Caco-2 (cell line): ENCODE measurements at regions not wholly inside any gene's neighbourhood (a gene's known extent, or its start where the extent isn't known, plus 50 kb on each side); places are given as distances from the start of the nearest gene placed in this dataset.
"Not testable (repeated sequence)": the region's sequence is repeated elsewhere in the genome, so short reads cannot be mapped to it uniquely, and the experiment has no call there.

Experiments
- BruUV-seq: library from RNA; stranded (reverse); fragments of 400-500 nt; replicated peaks from 2 replicates; lab custom pipeline; 2021; lab: Mats Ljungman, UMichigan
- CTCF ChIA-PET: fragments of 300-600 bp; sonication (Branson Sonifier 250); formaldehyde crosslinking; loops from one replicate; lab custom pipeline; 2022; ENCODE audit warnings: antibody characterized with exemption; lab: Charles Lee
- POLR2A ChIA-PET: fragments of 300-600 bp; sonication (Branson Sonifier 250); formaldehyde crosslinking; loops from one replicate; lab custom pipeline; 2022; ENCODE audit warnings: antibody characterized with exemption; lab: Charles Lee
- DNase-seq, 2 experiments: peaks; one replicate each; pipeline versions ENCODE4 v3.0.0 to v3.0.0-alpha.2; 2020 to 2022
- H3K27me3 ChIP-seq: replicated peaks from 2 replicates; pipeline ENCODE4 v1.6.0; 2011; ENCODE audit warnings: low read length; ENCODE audit not compliant: control insufficient read depth, insufficient read depth
- H3K36me3 ChIP-seq: 2 replicates; pipeline ENCODE4 v1.5.1; 2011; ENCODE audit warnings: low read length; ENCODE audit not compliant: control insufficient read depth, insufficient read depth
- H3K4me1 ChIP-seq: fragments of 250-450 bp; sonication (Bioruptor Pico); 2 replicates; pipeline ENCODE4 v1.5.1; 2020; ENCODE audit warnings: mild to moderate bottlenecking
- H3K4me3 ChIP-seq: 2 replicates; pipeline ENCODE4 v1.5.1; 2011; ENCODE audit warnings: low read depth, mild to moderate bottlenecking, control low read depth, low read length
- H3K9me3 ChIP-seq: fragments of 250-450 bp; sonication (Bioruptor Pico); 2 replicates; pipeline ENCODE4 v1.5.1; 2020; ENCODE audit warnings: mild to moderate bottlenecking, moderate library complexity
- H3K27ac Mint-ChIP-seq: one replicate; pipeline ENCODE4 v1.8.0; 2022; ENCODE audit warnings: mixed read lengths; ENCODE audit not compliant: unreplicated experiment
- H3K27me3 Mint-ChIP-seq: one replicate; pipeline ENCODE4 v1.8.0; 2022; ENCODE audit warnings: mixed read lengths; ENCODE audit not compliant: insufficient read depth, unreplicated experiment
- H3K36me3 Mint-ChIP-seq: one replicate; pipeline ENCODE4 v1.8.0; 2022; ENCODE audit warnings: mild to moderate bottlenecking, mixed read lengths; ENCODE audit not compliant: insufficient read depth, unreplicated experiment
- H3K4me1 Mint-ChIP-seq: one replicate; pipeline ENCODE4 v1.8.0; 2022; ENCODE audit warnings: low read depth, mixed read lengths; ENCODE audit not compliant: unreplicated experiment
- H3K4me3 Mint-ChIP-seq: one replicate; pipeline ENCODE4 v1.8.0; 2022; ENCODE audit warnings: mild to moderate bottlenecking, moderate library complexity, mixed read lengths; ENCODE audit not compliant: unreplicated experiment
- H3K9me3 Mint-ChIP-seq: one replicate; pipeline ENCODE4 v1.8.0; 2022; ENCODE audit warnings: mixed read lengths; ENCODE audit not compliant: unreplicated experiment
- intact Hi-C: fragments of 100-400 bp; cut with micrococcal nuclease; formaldehyde crosslinking; loops from one replicate; pipeline ENCODE4 v1.10.0; 2022; ENCODE audit not compliant: unreplicated experiment
- TF ChIP-seq, protein P1 (sequence below), 2 experiments: fragments of 200-600 bp in 1 of 2; IDR thresholded peaks; 1 replicate in 1 of 2; 2 replicates in 1 of 2; pipeline versions ENCODE4 v1.5.1 to v1.8.0; 2011 to 2022; ENCODE audit warnings: antibody characterized with exemption in 1 of 2, control low read depth in 1 of 2, inconsistent platforms in 1 of 2, low read depth in 1 of 2, low read length in 1 of 2, mild to moderate bottlenecking in 1 of 2, moderate library complexity in 1 of 2; ENCODE audit not compliant: insufficient read depth in 1 of 2, severe bottlenecking in 1 of 2, unreplicated experiment in 1 of 2

DNA sequence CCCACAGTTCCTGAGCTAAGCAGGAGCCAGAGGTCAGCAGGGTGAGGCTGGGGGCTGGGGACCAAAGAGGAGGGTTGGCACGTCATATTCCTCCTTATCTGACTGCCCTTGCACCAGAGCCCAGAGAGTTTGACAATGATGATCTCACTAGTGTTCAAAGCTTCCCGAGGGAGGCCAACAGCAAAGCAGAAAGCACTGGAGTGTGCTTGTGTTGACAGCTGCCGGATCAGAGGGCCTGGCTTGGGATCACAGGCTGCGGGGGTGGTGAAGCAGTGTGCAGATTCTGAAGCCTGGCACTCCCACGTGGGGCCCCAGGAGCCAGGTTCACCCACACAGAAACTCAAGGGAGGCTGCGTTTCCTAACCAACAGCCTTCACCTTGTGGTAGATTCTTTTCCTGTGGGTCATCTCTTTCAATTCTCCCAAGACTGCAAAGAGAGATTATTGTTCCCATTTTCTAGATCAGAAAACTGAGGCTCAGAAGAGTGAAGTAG lies 89.8 kb downstream of the TRIM43 start:
- DNase-seq, H3K27me3 Mint-ChIP-seq, H3K4me3 Mint-ChIP-seq, H3K36me3 ChIP-seq, CTCF ChIA-PET, H3K27ac Mint-ChIP-seq, H3K9me3 Mint-ChIP-seq, H3K9me3 ChIP-seq, POLR2A ChIA-PET, H3K27me3 ChIP-seq, intact Hi-C loops, H3K36me3 Mint-ChIP-seq, H3K4me3 ChIP-seq, BruUV-seq: not testable (repeated sequence)
- peaks cover 11% of the 10 kb centered on the region; the same call in 1 of the 2 replicates for H3K4me1 ChIP-seq
- peaks cover 20% of the 10 kb centered on the region for H3K4me1 Mint-ChIP-seq

DNA sequence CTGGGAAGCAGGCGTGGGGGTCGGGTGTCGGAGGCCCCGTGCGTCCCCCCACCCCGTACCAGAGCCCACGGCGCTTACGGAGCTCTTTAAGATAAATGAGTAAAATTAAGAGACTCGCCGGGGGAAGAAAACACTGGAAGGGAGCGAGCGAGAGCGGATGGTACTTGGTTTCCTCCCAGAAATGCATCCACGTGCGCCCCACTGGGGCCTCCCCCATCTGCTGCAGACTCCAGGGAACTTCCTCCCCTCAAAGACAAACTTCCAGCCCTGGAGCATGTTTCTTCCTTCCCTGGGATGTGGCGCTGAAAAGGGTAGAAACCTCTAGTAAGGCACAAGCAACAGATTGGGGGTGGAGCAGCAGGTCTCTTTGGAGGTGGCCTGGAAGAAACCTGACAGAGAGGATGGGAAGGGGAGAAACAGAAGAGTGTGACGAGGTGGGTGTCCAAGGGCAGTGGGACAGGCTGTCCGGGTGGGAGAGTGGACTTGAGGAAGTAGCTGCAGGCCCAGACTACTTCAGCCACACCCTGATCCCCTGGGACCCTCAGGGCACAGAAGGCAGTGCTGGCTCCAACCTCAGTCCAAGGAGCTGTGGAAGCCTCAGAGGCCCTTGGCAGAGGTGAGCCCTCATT lies 91.2 kb downstream of the TRIM43 start:
- H3K36me3 Mint-ChIP-seq, H3K27me3 Mint-ChIP-seq, H3K9me3 ChIP-seq, CTCF ChIA-PET, intact Hi-C loops, H3K27me3 ChIP-seq, DNase-seq, H3K9me3 Mint-ChIP-seq, H3K36me3 ChIP-seq, BruUV-seq, POLR2A ChIA-PET: not testable (repeated sequence)
- peaks cover 24% of the 10 kb centered on the region for H3K4me1 Mint-ChIP-seq
- H3K27ac Mint-ChIP-seq: peak overlapping the region; percentile 0
- Histone ChIP-seq H3K4me1 (peaks cover 11% of the 10 kb centered on the region; the same call in 1 of the 2 replicates), H3K4me3 (peak overlapping the region; percentile 45)
- H3K4me3 Mint-ChIP-seq: peak overlapping the region; percentile 74

DNA sequence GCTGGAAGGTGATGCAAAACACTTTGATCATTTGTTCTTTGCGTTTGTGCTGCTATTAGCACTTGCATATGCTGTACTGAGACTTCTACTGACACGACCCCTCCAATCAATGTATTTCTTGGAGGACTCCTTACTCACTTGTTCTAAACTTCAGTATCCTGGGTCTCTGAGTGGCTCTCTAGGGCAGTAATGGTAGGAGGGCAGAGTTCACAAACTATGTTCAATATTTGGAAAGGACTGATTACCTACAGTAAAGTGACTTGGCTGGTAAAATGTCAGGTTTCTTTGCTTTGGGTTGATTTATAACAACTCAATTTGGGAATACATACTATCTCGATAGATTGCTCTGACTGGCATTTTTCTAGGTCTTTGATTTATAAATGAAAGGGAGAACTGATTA lies 93.7 kb downstream of the TRIM43 start:
- Mint-ChIP-seq H3K27me3 (no peaks in the 10 kb centered on the region), H3K9me3 (no peaks in the 10 kb centered on the region), H3K36me3 (no peaks in the 10 kb centered on the region), H3K4me1 (peaks cover 24% of the 10 kb centered on the region), H3K4me3 (no peak overlapping the region), H3K27ac (no peak overlapping the region)
- intact Hi-C loops: no loop called here
- ChIA-PET CTCF (no interaction called here), POLR2A (no interaction called here)
- no peaks in the 10 kb centered on the region for H3K9me3 ChIP-seq
- no peak overlapping the region for H3K4me3 ChIP-seq
- H3K4me1 ChIP-seq: peaks cover 11% of the 10 kb centered on the region; the same call in 1 of the 2 replicates
- no peaks in the 10 kb centered on the region for H3K27me3 ChIP-seq
- H3K36me3 ChIP-seq: no peaks in the 10 kb centered on the region
- no TSS peak for BruUV-seq
- peak in 1 of 2 experiments; percentile 14 for DNase-seq
- TF ChIP-seq, protein P1, sequence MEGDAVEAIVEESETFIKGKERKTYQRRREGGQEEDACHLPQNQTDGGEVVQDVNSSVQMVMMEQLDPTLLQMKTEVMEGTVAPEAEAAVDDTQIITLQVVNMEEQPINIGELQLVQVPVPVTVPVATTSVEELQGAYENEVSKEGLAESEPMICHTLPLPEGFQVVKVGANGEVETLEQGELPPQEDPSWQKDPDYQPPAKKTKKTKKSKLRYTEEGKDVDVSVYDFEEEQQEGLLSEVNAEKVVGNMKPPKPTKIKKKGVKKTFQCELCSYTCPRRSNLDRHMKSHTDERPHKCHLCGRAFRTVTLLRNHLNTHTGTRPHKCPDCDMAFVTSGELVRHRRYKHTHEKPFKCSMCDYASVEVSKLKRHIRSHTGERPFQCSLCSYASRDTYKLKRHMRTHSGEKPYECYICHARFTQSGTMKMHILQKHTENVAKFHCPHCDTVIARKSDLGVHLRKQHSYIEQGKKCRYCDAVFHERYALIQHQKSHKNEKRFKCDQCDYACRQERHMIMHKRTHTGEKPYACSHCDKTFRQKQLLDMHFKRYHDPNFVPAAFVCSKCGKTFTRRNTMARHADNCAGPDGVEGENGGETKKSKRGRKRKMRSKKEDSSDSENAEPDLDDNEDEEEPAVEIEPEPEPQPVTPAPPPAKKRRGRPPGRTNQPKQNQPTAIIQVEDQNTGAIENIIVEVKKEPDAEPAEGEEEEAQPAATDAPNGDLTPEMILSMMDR (IDR thresholded peaks at IDR 0.05; ENCODE audit: insufficient read depth in 1 of 2, low read depth in 1 of 2, low read length in 1 of 2, severe bottlenecking in 1 of 2, unreplicated experiment in 1 of 2): no peak

DNA sequence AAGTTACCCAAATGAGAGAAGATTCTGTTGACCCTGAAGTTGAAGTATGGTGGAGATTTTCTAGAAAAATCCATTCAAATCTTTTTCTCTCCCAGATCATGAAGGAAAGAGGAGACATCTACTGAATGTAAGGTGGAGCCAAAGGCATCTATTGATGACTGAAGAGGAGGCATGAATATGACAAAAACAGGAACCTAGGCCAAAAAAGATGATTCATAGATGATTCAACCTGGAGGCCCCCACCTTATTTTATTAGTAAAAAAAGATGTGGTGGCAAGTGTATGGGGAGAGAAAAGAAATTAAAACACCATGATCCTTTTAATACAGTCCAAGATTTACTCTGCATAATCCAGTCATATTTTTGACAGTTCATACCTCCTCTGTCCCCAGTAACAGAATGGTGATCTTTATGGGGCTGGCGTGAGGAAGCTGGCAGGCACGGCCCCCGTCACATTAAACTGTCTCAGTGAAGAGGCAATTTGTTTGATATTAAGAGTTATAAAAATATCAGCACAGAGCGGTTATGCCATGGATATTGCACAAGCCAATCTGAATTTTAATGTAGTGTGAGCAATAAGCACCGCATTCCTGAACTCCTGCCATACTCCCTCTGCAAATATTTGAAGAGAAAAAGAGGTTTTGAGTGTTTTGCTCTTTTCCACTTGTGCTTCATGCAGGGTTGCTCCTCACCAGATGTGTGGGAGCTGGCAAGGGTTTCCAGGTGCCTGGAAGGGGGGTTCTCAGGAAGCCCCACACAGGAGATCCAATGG lies 94.4 kb downstream of the TRIM43 start:
- H3K36me3 ChIP-seq, H3K36me3 Mint-ChIP-seq, H3K4me3 Mint-ChIP-seq, H3K9me3 Mint-ChIP-seq, H3K27me3 Mint-ChIP-seq, H3K27me3 ChIP-seq, H3K4me3 ChIP-seq, H3K27ac Mint-ChIP-seq, DNase-seq, H3K9me3 ChIP-seq, POLR2A ChIA-PET, BruUV-seq, CTCF ChIA-PET, intact Hi-C loops: not testable (repeated sequence)
- peaks cover 11% of the 10 kb centered on the region; the same call in 1 of the 2 replicates for H3K4me1 ChIP-seq
- H3K4me1 Mint-ChIP-seq: peaks cover 24% of the 10 kb centered on the region

DNA sequence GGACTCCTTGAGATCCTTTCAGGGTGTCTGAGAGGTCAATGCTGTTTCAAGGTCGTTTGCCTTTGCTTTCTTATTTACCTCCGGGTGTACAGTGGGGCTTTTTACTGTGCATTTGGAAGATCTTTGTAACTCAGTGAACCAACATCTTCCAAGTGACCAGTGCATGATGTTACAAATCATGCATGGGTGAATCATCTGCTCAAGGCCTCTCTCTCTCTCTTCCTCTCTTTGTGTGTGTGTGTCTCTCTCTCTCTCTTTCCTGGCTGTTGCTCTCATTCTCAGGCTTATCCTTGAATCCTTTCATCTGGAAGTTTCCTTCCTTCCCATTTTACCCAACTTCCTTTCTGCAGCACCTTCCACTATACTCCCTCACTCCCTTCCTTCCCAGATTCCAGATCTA lies 96.1 kb downstream of the TRIM43 start:
- peaks cover 16% of the 10 kb centered on the region for H3K4me1 Mint-ChIP-seq
- POLR2A ChIA-PET, H3K4me3 ChIP-seq, H3K9me3 ChIP-seq, BruUV-seq, H3K27me3 Mint-ChIP-seq, H3K27me3 ChIP-seq, intact Hi-C loops, H3K27ac Mint-ChIP-seq, DNase-seq, CTCF ChIA-PET, H3K36me3 Mint-ChIP-seq, H3K9me3 Mint-ChIP-seq, H3K36me3 ChIP-seq, H3K4me3 Mint-ChIP-seq: not testable (repeated sequence)
- peaks cover 11% of the 10 kb centered on the region; the same call in 1 of the 2 replicates for H3K4me1 ChIP-seq

DNA sequence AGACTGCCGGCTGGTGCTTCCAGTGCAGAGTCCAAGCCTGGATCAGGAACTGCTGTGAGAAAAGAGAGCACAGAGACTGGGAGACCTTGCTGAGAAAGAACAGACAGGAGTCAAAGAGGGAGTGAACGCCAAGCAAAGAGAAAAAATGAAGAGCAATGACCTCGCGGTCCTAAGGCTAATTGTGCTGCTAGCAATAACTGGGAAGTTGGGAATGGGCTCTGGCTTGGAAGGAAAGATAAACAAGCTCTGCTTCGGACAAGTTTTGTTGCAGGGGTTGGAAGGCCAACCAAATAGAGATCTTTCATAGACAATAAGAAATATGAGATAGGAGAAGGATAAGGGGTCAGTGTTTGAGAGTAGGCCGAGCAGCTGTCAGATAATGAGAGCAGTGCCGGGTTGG lies 99.4 kb downstream of the TRIM43 start:
- H3K4me1 ChIP-seq, H3K4me1 Mint-ChIP-seq, BruUV-seq, intact Hi-C loops, H3K36me3 Mint-ChIP-seq, H3K4me3 ChIP-seq, CTCF ChIA-PET, H3K36me3 ChIP-seq, DNase-seq, H3K9me3 Mint-ChIP-seq, H3K27me3 Mint-ChIP-seq, H3K27ac Mint-ChIP-seq, H3K9me3 ChIP-seq, H3K27me3 ChIP-seq, POLR2A ChIA-PET, H3K4me3 Mint-ChIP-seq: not testable (repeated sequence)
